ENCODE measurements at regions not wholly inside any gene's neighbourhood (a gene's known extent, or its start where the extent isn't known, plus 50 kb on each side); places are given as distances from the start of the nearest gene placed in this dataset.

DNA sequence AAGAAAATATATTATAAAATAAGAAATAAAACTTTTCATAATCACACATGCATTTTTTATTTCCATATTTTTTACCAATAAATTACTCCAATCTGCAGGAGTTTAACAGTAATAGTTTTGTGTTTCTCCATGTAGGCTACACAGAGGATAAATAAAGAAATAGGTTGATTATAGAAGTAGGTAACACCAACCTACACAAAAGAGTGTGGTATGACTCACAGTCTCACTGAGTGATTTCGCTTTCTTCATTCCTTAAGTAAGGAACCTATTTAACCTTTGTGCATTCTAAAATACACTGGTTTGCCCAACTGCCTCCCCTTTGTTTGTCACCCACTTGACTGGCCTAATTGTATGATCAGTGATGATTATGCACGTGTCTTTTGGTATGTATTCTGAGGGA, 244.2 kb upstream of the RIMS1 start:
- TF ChIP-seq, protein P1, sequence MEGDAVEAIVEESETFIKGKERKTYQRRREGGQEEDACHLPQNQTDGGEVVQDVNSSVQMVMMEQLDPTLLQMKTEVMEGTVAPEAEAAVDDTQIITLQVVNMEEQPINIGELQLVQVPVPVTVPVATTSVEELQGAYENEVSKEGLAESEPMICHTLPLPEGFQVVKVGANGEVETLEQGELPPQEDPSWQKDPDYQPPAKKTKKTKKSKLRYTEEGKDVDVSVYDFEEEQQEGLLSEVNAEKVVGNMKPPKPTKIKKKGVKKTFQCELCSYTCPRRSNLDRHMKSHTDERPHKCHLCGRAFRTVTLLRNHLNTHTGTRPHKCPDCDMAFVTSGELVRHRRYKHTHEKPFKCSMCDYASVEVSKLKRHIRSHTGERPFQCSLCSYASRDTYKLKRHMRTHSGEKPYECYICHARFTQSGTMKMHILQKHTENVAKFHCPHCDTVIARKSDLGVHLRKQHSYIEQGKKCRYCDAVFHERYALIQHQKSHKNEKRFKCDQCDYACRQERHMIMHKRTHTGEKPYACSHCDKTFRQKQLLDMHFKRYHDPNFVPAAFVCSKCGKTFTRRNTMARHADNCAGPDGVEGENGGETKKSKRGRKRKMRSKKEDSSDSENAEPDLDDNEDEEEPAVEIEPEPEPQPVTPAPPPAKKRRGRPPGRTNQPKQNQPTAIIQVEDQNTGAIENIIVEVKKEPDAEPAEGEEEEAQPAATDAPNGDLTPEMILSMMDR (conservative IDR thresholded peaks at IDR 0.05; ENCODE audit: low read length): no peak
- no peak for TF ChIP-seq EZH2phosphoT487 (IDR thresholded peaks at IDR 0.05; ENCODE audit: borderline replicate concordance, low read depth, low read length)
